Liver (tissue), 8 donors: ENCODE measurements at regions not wholly inside any gene's neighbourhood (a gene's known extent, or its start where the extent isn't known, plus 50 kb on each side); places are given as distances from the start of the nearest gene placed in this dataset.

ENCODE experiments used
- DNase-seq: peaks from one replicate; pipeline ENCODE4 v3.0.0-alpha.2; 2017; ENCODE audit warnings: low spot score
- H3K27ac ChIP-seq, 2 donors: one replicate each; pipeline ENCODE4 v1.7.0; 2013; ENCODE audit warnings: inconsistent platforms in 2 of 2, low read length in 2 of 2, control low read depth in 1 of 2, low read depth in 1 of 2, mild to moderate bottlenecking in 1 of 2
- H3K27me3 ChIP-seq, 4 donors: one replicate each; pipeline versions ENCODE4 v1.6.1 to v1.7.0; 2013; ENCODE audit warnings: low read length in 3 of 4, inconsistent platforms in 1 of 4, mild to moderate bottlenecking in 1 of 4, moderate library complexity in 1 of 4; ENCODE audit not compliant: control insufficient read depth in 4 of 4, insufficient read depth in 4 of 4
- H3K36me3 ChIP-seq, 4 donors: one replicate each; pipeline versions ENCODE4 v1.6.1 to v1.7.0; 2013; ENCODE audit warnings: low read length in 3 of 4, mild to moderate bottlenecking in 3 of 4, low read depth in 1 of 4, moderate library complexity in 1 of 4; ENCODE audit not compliant: control insufficient read depth in 4 of 4, insufficient read depth in 3 of 4
- H3K4me1 ChIP-seq, 4 donors: one replicate each; pipeline versions ENCODE4 v1.6.1 to v1.7.0; 2013; ENCODE audit warnings: low read length in 3 of 4, mild to moderate bottlenecking in 3 of 4, moderate library complexity in 1 of 4; ENCODE audit not compliant: control insufficient read depth in 4 of 4, insufficient read depth in 4 of 4
- H3K4me3 ChIP-seq, 3 donors: one replicate each; pipeline versions ENCODE4 v1.6.1 to v1.7.0; 2013; ENCODE audit warnings: low read length in 3 of 3, control low read depth in 1 of 3, low read depth in 1 of 3, mild to moderate bottlenecking in 1 of 3
- H3K9ac ChIP-seq, 2 donors: one replicate each; pipeline ENCODE4 v1.7.0; 2013; ENCODE audit warnings: low read length in 2 of 2, mild to moderate bottlenecking in 2 of 2, moderate library complexity in 2 of 2, control low read depth in 1 of 2, low read depth in 1 of 2
- H3K9me3 ChIP-seq, 4 donors: one replicate each; pipeline versions ENCODE4 v1.6.1 to v1.7.0; 2013; ENCODE audit warnings: low read length in 3 of 4; ENCODE audit not compliant: control insufficient read depth in 4 of 4
- EGR1 ChIP-seq, 2 donors: IDR thresholded peaks; 2 replicates each; pipeline ENCODE4 v1.6.1; 2016 to 2018; ENCODE audit warnings: antibody characterized with exemption in 2 of 2, low read depth in 2 of 2
- FOXA1 ChIP-seq: IDR thresholded peaks from 2 replicates; pipeline ENCODE4 v1.6.1; 2016; ENCODE audit warnings: antibody characterized with exemption
- FOXA2 ChIP-seq: IDR thresholded peaks from 2 replicates; pipeline ENCODE4 v1.6.1; 2016; ENCODE audit warnings: antibody characterized with exemption
- GABPA ChIP-seq, 2 donors: IDR thresholded peaks in 1 of 2; conservative IDR thresholded peaks in 1 of 2; 2 replicates each; pipeline ENCODE4 v1.6.1; 2016; ENCODE audit warnings: antibody characterized with exemption in 2 of 2, mild to moderate bottlenecking in 1 of 2, moderate library complexity in 1 of 2
- HNF4A ChIP-seq, 2 donors: conservative IDR thresholded peaks; 2 replicates each; pipeline ENCODE4 v1.6.1; 2016; ENCODE audit warnings: antibody characterized with exemption in 2 of 2, mild to moderate bottlenecking in 2 of 2
- JUND ChIP-seq, 2 donors: IDR thresholded peaks; 2 replicates each; pipeline ENCODE4 v1.6.1; 2016; ENCODE audit warnings: antibody characterized with exemption in 2 of 2
- NR2F2 ChIP-seq: IDR thresholded peaks from 2 replicates; pipeline ENCODE4 v1.6.1; 2016; ENCODE audit warnings: antibody characterized with exemption
- RAD21 ChIP-seq, 2 donors: IDR thresholded peaks; 2 replicates each; pipeline ENCODE4 v1.6.1; 2016; ENCODE audit warnings: antibody characterized with exemption in 2 of 2, mild to moderate bottlenecking in 2 of 2
- RXRA ChIP-seq, 2 donors: IDR thresholded peaks; 2 replicates each; pipeline ENCODE4 v1.6.1; 2017 to 2018; ENCODE audit warnings: antibody characterized with exemption in 2 of 2, mild to moderate bottlenecking in 1 of 2
- SP1 ChIP-seq: IDR thresholded peaks from 2 replicates; pipeline ENCODE4 v1.6.1; 2018; ENCODE audit warnings: antibody characterized with exemption, mild to moderate bottlenecking
- TAF1 ChIP-seq: conservative IDR thresholded peaks from 2 replicates; pipeline ENCODE4 v1.6.1; 2016; ENCODE audit warnings: antibody characterized with exemption, mild to moderate bottlenecking
- YY1 ChIP-seq: IDR thresholded peaks from 2 replicates; pipeline ENCODE4 v1.6.1; 2016; ENCODE audit warnings: antibody characterized with exemption, mild to moderate bottlenecking
- WGBS: extraction: QIAGEN DNeasy Blood & Tissue Kit; methylation state at CpG from one replicate; pipeline ENCODE4 v1.1.7; 2013; 5-methylcytosine and 5-hydroxymethylcytosine counted together
- TF ChIP-seq, protein P1 (sequence below): IDR thresholded peaks from 2 replicates; pipeline ENCODE4 v1.6.1; 2016; ENCODE audit warnings: antibody characterized with exemption
- TF ChIP-seq, protein P2 (sequence below): fragments of 150-350 bp; IDR thresholded peaks from 2 replicates; pipeline ENCODE4 v1.5.1; 2017; ENCODE audit warnings: improper control_type of control experiment, low read depth, low read length; ENCODE audit not compliant: missing input control
- donor health status: healthy.
- donor health status: healthy.
- donor health status: healthy.
- donor health status: healthy.
- donor health status: healthy.

DNA sequence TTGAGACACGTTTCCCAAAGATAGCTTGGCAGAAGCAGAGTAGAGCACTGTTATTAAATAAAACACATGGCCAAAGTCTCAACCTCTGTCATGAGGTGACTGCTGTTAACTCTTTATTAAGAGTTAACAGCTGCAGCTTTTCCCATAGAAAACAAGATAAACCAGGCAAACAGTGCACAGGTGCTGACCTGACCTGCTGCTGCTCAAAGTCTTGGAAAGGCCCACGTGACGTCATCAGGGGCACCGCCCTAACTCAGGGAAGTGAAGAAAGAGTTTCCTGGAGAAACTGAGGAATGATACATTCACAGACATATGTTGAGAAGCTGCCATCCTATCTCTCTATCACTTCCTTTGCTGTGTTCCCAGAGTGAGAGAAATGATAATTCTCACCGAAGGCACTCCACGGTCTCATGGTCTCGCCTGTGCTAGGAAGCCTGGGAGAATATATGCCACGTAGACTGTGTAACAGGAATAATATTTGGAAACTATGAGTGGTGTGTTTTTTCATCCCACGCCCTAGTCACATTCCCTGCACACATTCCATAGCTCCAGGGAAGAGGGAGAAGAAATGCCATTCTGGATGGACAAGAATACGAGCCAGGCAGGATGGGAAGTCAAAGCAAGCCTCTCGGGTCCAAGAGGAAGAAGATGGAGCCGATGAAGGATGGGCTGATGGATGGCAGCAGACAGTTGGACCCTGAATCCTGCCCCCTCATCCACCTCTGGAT lies 146.2 kb upstream of the NFE2L3 start (continued):
- no peak for TF ChIP-seq NR2F2

DNA sequence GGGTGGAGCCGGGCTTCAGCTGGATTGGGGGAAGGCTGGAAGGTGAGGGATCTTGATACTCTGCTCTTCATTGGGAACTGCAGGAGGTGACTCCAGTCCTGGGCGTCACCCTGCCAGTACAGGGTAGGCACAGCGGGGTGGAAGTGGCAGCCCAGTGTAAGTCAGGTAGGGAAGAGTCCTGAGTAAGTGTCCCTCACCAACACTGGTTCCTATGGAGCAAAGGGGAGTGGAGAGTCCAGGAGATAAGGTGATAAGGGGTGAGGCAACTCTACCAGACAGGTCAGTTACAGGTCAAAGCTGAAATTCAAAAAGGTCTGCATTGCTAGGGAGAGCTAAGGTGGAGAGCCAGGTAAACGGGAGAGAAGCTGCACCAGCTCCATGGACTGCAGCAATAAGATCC lies 145.6 kb upstream of the NFE2L3 start:
- no peak overlapping the region for H3K4me3 ChIP-seq
- no peaks in the 10 kb centered on the region for H3K27me3 ChIP-seq
- peak in 1 of 2 donors; percentile 7 for TF ChIP-seq RXRA (IDR thresholded peaks at IDR 0.05)
- TF ChIP-seq EGR1 (IDR thresholded peaks at IDR 0.05; ENCODE audit: low read depth in 2 of 2): no peak
- H3K27ac ChIP-seq: no peak overlapping the region
- H3K36me3 ChIP-seq: no peaks in the 10 kb centered on the region
- H3K4me1 ChIP-seq: no peaks in the 10 kb centered on the region
- DNase-seq: no peak
- 69% methylated on average over 4 of the region's 4 CpGs for whole genome bisulfite sequencing
- no peaks in the 10 kb centered on the region for H3K9me3 ChIP-seq
- H3K9ac ChIP-seq: no peak overlapping the region

DNA sequence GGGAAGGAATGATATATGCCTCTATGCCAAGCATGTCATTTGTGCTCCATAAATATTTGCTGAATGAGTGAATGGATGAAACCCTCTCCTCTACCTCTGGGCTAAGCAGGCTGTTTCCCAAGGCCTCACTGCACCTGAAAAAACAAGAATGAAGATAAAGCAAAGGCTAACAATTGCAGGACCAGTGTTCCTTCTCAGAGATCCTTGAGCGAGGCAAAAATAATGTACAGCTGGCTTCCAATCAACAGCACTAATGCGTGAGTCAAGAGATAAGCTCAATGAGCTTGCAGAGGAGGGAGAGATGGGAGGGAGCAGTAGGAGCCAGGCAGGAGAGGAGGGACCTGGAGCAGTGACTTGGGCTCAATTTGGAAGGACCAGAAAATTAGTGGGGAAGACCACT lies 144.5 kb upstream of the NFE2L3 start:
- WGBS: 77% methylated on average over 2 of the region's 2 CpGs
- Histone ChIP-seq H3K36me3 (no peaks in the 10 kb centered on the region), H3K27ac (no peak overlapping the region), H3K27me3 (no peaks in the 10 kb centered on the region), H3K9me3 (no peaks in the 10 kb centered on the region), H3K4me3 (no peak overlapping the region), H3K9ac (no peak overlapping the region), H3K4me1 (no peaks in the 10 kb centered on the region)
- no peak for DNase-seq
- TF ChIP-seq, protein P1, sequence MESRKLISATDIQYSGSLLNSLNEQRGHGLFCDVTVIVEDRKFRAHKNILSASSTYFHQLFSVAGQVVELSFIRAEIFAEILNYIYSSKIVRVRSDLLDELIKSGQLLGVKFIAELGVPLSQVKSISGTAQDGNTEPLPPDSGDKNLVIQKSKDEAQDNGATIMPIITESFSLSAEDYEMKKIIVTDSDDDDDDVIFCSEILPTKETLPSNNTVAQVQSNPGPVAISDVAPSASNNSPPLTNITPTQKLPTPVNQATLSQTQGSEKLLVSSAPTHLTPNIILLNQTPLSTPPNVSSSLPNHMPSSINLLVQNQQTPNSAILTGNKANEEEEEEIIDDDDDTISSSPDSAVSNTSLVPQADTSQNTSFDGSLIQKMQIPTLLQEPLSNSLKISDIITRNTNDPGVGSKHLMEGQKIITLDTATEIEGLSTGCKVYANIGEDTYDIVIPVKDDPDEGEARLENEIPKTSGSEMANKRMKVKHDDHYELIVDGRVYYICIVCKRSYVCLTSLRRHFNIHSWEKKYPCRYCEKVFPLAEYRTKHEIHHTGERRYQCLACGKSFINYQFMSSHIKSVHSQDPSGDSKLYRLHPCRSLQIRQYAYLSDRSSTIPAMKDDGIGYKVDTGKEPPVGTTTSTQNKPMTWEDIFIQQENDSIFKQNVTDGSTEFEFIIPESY: no peak
- no peak for TF ChIP-seq RAD21 (IDR thresholded peaks at IDR 0.05)
- no peak for TF ChIP-seq FOXA2
- TF ChIP-seq TAF1: no peak
- TF ChIP-seq SP1: no peak
- TF ChIP-seq, protein P2, sequence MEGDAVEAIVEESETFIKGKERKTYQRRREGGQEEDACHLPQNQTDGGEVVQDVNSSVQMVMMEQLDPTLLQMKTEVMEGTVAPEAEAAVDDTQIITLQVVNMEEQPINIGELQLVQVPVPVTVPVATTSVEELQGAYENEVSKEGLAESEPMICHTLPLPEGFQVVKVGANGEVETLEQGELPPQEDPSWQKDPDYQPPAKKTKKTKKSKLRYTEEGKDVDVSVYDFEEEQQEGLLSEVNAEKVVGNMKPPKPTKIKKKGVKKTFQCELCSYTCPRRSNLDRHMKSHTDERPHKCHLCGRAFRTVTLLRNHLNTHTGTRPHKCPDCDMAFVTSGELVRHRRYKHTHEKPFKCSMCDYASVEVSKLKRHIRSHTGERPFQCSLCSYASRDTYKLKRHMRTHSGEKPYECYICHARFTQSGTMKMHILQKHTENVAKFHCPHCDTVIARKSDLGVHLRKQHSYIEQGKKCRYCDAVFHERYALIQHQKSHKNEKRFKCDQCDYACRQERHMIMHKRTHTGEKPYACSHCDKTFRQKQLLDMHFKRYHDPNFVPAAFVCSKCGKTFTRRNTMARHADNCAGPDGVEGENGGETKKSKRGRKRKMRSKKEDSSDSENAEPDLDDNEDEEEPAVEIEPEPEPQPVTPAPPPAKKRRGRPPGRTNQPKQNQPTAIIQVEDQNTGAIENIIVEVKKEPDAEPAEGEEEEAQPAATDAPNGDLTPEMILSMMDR: no peak
- no peak for TF ChIP-seq JUND (IDR thresholded peaks at IDR 0.05)

DNA sequence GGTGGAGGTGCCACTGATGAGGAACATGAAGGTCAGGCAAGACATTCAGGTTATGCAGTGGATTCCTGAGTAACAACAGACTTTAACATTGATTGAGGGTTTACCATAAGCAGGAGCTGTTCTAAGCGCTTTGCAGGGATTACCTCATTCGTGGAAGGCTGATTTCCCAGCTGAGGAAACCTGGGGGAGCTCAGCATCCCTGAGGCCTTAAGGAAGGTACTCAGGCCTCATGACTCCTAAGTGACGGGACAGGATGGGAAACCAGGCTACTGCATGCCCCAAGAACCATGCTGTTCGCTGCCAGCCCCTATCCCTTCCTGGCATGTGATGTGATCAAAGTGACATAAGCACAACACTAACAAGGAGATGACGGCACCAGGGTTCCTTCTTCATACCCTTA lies 143.6 kb upstream of the NFE2L3 start:
- no peak for TF ChIP-seq FOXA2
- TF ChIP-seq FOXA1: no peak
- no peak for TF ChIP-seq RAD21 (IDR thresholded peaks at IDR 0.05)
- no peak for TF ChIP-seq RXRA (IDR thresholded peaks at IDR 0.05)
- TF ChIP-seq GABPA (IDR thresholded peaks at IDR 0.05 in 1 of 2, conservative IDR thresholded peaks at IDR 0.05 in 1 of 2): no peak
- no peak for TF ChIP-seq SP1
- no peak for TF ChIP-seq NR2F2
- no peak for TF ChIP-seq TAF1
- no peak for TF ChIP-seq HNF4A (conservative IDR thresholded peaks at IDR 0.05)
- no peak for TF ChIP-seq EGR1 (IDR thresholded peaks at IDR 0.05; ENCODE audit: low read depth in 2 of 2)
- TF ChIP-seq, protein P2: no peak
- TF ChIP-seq YY1: no peak
- Histone ChIP-seq H3K4me1 (no peaks in the 10 kb centered on the region), H3K4me3 (no peak overlapping the region), H3K36me3 (no peaks in the 10 kb centered on the region), H3K27ac (no peak overlapping the region), H3K9me3 (no peaks in the 10 kb centered on the region), H3K9ac (no peak overlapping the region), H3K27me3 (no peaks in the 10 kb centered on the region)
- DNase-seq: no peak
- WGBS: 91% methylated on average over 5 of the region's 5 CpGs
